Skeletal muscle tissue (tissue), 3 donors: ENCODE measurements at regions not wholly inside any gene's neighbourhood (a gene's known extent, or its start where the extent isn't known, plus 50 kb on each side); places are given as distances from the start of the nearest gene placed in this dataset.
"Not testable (repeated sequence)": the region's sequence is repeated elsewhere in the genome, so short reads cannot be mapped to it uniquely, and the experiment has no call there.

ENCODE experiments used
- H3K27ac ChIP-seq: one replicate; pipeline ENCODE4 v1.7.0; 2013; ENCODE audit warnings: mild to moderate bottlenecking, low read depth, low read length, inconsistent platforms
- H3K27me3 ChIP-seq, 3 donors: one replicate each; pipeline ENCODE4 v1.7.0; 2013; ENCODE audit warnings: low read length in 3 of 3; ENCODE audit not compliant: control insufficient read depth in 3 of 3, insufficient read depth in 3 of 3
- H3K36me3 ChIP-seq, 3 donors: one replicate each; pipeline ENCODE4 v1.7.0; 2013; ENCODE audit warnings: low read length in 3 of 3; ENCODE audit not compliant: control insufficient read depth in 3 of 3, insufficient read depth in 3 of 3
- H3K4me1 ChIP-seq, 3 donors: one replicate each; pipeline ENCODE4 v1.7.0; 2013; ENCODE audit warnings: low read length in 3 of 3, mild to moderate bottlenecking in 3 of 3; ENCODE audit not compliant: control insufficient read depth in 3 of 3, insufficient read depth in 3 of 3
- H3K4me3 ChIP-seq, 3 donors: one replicate each; pipeline ENCODE4 v1.7.0; 2013; ENCODE audit warnings: low read length in 3 of 3
- H3K9ac ChIP-seq, 3 donors: one replicate each; pipeline ENCODE4 v1.7.0; 2013; ENCODE audit warnings: low read length in 3 of 3, mild to moderate bottlenecking in 3 of 3, moderate library complexity in 2 of 3, low read depth in 1 of 3
- H3K9me3 ChIP-seq, 3 donors: one replicate each; pipeline ENCODE4 v1.7.0; 2013; ENCODE audit warnings: low read length in 3 of 3; ENCODE audit not compliant: control insufficient read depth in 3 of 3
- donor health status: Osteomylitis.

DNA sequence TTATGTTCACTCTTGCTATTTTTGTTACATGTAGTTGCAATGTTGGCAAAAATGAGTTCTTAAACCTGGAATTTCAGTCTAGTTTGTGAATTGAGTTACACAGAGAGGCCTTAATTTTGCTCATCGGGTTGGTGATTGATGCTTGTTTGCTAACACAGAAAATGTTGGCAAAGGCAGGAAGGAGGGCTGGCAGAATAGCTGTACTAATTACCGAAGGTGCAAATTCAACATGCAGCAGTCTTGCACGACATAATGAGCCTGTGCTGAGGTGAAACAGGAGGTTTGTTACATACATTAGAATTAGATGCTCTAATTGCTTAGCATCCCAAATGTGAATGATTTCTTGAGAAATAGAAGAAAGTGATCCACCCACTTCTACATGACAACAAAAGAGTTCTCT, 475.0 kb upstream of the TOM1L1 start:
- Histone ChIP-seq H3K27ac (no peak overlapping the region), H3K36me3 (no peaks in the 10 kb centered on the region), H3K27me3 (no peaks in the 10 kb centered on the region), H3K4me3 (no peak overlapping the region), H3K9me3 (no peaks in the 10 kb centered on the region), H3K4me1 (no peaks in the 10 kb centered on the region), H3K9ac (no peak overlapping the region)

DNA sequence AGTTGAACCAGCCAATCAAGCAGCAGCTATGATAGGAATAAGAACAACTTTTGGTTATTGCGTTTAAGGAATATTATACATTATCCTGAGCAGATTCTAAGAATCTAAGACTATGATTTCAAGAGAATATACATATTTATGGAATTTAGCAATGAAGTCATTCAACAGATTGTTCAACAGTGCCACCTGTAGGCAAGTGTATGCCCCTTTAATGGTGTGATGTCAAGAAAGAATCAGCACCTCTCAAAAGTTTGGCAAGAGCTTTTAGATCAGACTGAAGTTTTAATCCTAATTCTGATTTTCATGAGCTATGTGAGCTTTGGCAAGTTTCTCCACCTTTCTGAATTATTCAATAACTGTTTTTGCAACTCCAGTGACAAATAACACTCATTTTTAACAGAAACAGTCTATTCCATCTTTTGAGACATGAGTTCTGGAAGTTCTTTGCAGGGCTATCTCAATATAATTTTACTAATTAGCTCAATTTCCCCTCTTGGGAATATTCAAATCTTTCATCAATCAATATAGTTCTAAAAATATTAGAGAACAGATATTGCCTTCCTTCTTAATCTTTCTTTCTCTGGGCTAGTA, 474.3 kb upstream of the TOM1L1 start:
- Histone ChIP-seq H3K36me3 (no peaks in the 10 kb centered on the region), H3K4me3 (no peak overlapping the region), H3K9me3 (no peaks in the 10 kb centered on the region), H3K27ac (no peak overlapping the region), H3K27me3 (no peaks in the 10 kb centered on the region), H3K9ac (no peak overlapping the region), H3K4me1 (no peaks in the 10 kb centered on the region)

- H3K36me3 ChIP-seq, result no peaks in the 10 kb centered on the region
- H3K9me3 ChIP-seq, result no peaks in the 10 kb centered on the region
- H3K4me1 ChIP-seq, result no peaks in the 10 kb centered on the region
- peaks cover 0 to 4% (median 0%) of the 10 kb centered on the region in 3 donors for H3K27me3 ChIP-seq
- H3K4me3 ChIP-seq, result no peak overlapping the region
- no peak overlapping the region for H3K9ac ChIP-seq
- H3K27ac ChIP-seq, result no peak overlapping the region
These were observed 464.7 kb upstream of the TOM1L1 start for GRCh38 chr17:54435966-54436365.

- no peak overlapping the region for H3K9ac ChIP-seq
- H3K36me3 ChIP-seq, result no peaks in the 10 kb centered on the region
- no peaks in the 10 kb centered on the region for H3K4me1 ChIP-seq
- no peak overlapping the region for H3K4me3 ChIP-seq
- peaks cover 0 to 2% (median 0%) of the 10 kb centered on the region in 3 donors for H3K9me3 ChIP-seq
- H3K27ac ChIP-seq, result no peak overlapping the region
- H3K27me3 ChIP-seq, result peaks cover 0 to 4% (median 0%) of the 10 kb centered on the region in 3 donors
These were observed 460.8 kb upstream of the TOM1L1 start for GRCh38 chr17:54439816-54440215.

- Histone ChIP-seq H3K9me3 (peaks cover 0 to 3% (median 0%) of the 10 kb centered on the region in 3 donors), H3K27ac (no peak overlapping the region), H3K27me3 (no peaks in the 10 kb centered on the region), H3K36me3 (no peaks in the 10 kb centered on the region), H3K4me1 (no peaks in the 10 kb centered on the region), H3K9ac (no peak overlapping the region), H3K4me3 (no peak overlapping the region)
These were observed 449.6 kb upstream of the TOM1L1 start for GRCh38 chr17:54451051-54451450.

DNA sequence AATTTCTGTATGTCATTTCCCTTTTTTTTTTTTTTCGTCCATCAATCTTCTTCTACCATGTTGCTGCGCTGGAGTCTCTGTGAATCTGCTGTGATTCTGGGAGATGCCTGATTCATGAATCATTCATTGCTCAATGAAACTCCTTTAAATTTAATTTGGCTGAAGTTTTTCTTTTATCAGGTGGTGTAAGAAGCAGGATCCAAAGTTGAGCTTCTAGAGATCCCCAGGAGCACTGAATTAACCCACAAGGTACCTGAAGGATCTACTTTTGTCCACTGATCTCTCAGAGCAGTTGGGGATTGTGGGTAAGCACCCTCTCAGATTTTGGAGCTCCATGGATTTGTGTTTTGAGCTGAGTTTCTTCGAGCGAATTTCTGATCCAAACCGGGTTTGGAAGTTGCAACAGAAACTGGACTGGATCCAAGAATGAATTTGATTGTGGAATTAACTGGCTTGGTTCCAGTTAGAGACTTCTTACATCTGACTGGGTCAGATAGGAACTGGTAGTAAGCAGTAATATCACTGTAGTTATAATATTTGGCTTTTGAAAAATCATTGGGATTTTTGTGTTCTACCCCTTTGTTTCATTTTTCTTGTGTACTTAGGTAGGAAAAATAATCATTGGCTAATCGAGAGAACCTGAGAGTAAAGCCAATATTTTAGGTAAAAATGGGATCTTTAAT, 447.8 kb upstream of the TOM1L1 start:
- Histone ChIP-seq H3K27ac (no peak overlapping the region), H3K36me3 (no peaks in the 10 kb centered on the region), H3K9me3 (peaks cover 0 to 5% (median 0%) of the 10 kb centered on the region in 3 donors), H3K9ac (no peak overlapping the region), H3K4me1 (no peaks in the 10 kb centered on the region), H3K27me3 (no peaks in the 10 kb centered on the region), H3K4me3 (no peak overlapping the region)

- Histone ChIP-seq H3K4me3 (no peak overlapping the region), H3K27me3 (no peaks in the 10 kb centered on the region), H3K9me3 (peaks cover 0 to 5% (median 0%) of the 10 kb centered on the region in 3 donors), H3K9ac (no peak overlapping the region), H3K27ac (no peak overlapping the region), H3K36me3 (no peaks in the 10 kb centered on the region), H3K4me1 (no peaks in the 10 kb centered on the region)
These were observed 445.3 kb upstream of the TOM1L1 start for GRCh38 chr17:54455251-54455868.

DNA sequence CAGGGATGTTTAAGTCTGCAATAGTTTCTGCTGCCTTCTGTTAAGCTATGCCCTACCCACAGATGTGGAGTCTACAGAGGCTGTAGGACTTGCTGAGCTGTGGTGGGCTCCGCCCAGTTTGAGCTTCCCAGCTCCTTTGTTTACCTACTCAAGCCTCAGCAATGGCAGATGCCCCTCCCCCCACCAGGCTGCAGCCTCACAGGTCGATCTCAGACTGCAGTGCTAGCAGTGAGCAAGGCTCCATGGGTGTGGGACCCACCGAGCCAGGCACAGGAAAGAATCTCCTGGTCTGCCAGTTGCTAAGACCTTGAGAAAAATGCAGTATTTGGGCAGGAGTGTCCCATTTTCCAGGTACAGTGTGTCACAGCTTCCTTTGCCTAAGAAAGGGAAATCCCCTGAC, 435.2 kb upstream of the TOM1L1 start:
- not testable (repeated sequence) for H3K27me3 ChIP-seq, H3K36me3 ChIP-seq, H3K9me3 ChIP-seq, H3K9ac ChIP-seq, H3K27ac ChIP-seq, H3K4me3 ChIP-seq, H3K4me1 ChIP-seq

DNA sequence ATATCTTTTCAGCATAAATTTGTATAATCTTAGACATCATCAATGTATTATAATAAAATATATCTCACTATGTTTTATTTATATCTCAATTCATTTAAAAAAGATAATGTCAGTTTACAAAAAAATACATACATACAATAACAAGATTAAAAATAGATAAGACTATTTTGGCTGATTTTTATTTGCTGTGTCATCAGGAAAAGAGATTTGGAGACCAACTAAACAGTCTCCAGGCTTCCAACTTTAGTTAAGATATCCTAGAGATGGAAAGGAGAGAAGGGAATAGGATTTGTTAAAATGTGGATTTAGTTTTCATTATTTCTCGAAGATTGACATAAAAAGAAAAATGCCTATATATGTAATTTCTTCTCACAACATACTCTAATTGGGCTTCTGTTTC, 433.8 kb upstream of the TOM1L1 start:
- Histone ChIP-seq H3K4me1 (no peaks in the 10 kb centered on the region), H3K9me3 (no peaks in the 10 kb centered on the region), H3K36me3 (no peaks in the 10 kb centered on the region), H3K4me3 (no peak overlapping the region), H3K27me3 (no peaks in the 10 kb centered on the region), H3K27ac (no peak overlapping the region), H3K9ac (no peak overlapping the region)

GRCh38 chr17:54482843-54483242, 417.8 kb upstream of the TOM1L1 start:
- no peak overlapping the region for H3K9ac ChIP-seq
- H3K4me1 ChIP-seq, result no peaks in the 10 kb centered on the region
- H3K9me3 ChIP-seq, result no peaks in the 10 kb centered on the region
- H3K36me3 ChIP-seq, result no peaks in the 10 kb centered on the region
- H3K27me3 ChIP-seq, result no peaks in the 10 kb centered on the region
- H3K4me3 ChIP-seq, result no peak overlapping the region
- H3K27ac ChIP-seq, result no peak overlapping the region
